HEK293T (cell line): ENCODE measurements at regions not wholly inside any gene's neighbourhood (a gene's known extent, or its start where the extent isn't known, plus 50 kb on each side); places are given as distances from the start of the nearest gene placed in this dataset.

Experiments
- CTCF ChIA-PET: fragments of 350-600 bp; formaldehyde crosslinking; extraction: SDS; loops from one replicate; lab custom pipeline; 2021; ENCODE audit warnings: antibody characterized with exemption, inconsistent platforms; lab: Yijun Ruan, JAX
- POLR2A ChIA-PET: fragments of 350-600 bp; formaldehyde crosslinking; extraction: SDS; loops from one replicate; lab custom pipeline; 2020; ENCODE audit warnings: antibody characterized with exemption, inconsistent platforms; lab: Yijun Ruan, JAX
- DNase-seq: peaks from one replicate; pipeline ENCODE4 v3.0.0; 2012; ENCODE audit warnings: mixed read lengths; ENCODE audit errors: extremely low spot score
- ARNT ChIP-seq: fragments of 450-650 bp; IDR thresholded peaks from 2 replicates; pipeline ENCODE4 v1.6.1; 2017; ENCODE audit warnings: mild to moderate bottlenecking
- BHLHE40 ChIP-seq: fragments of 450-650 bp; IDR thresholded peaks from 2 replicates; pipeline ENCODE4 v1.6.1; 2016; ENCODE audit warnings: mild to moderate bottlenecking, moderate library complexity, borderline replicate concordance
- CTBP1 ChIP-seq: fragments of 450-650 bp; IDR thresholded peaks from 2 replicates; pipeline ENCODE4 v1.6.1; 2016; ENCODE audit warnings: borderline replicate concordance
- ELF4 ChIP-seq: fragments of 450-650 bp; IDR thresholded peaks from 2 replicates; pipeline ENCODE4 v1.6.1; 2017; ENCODE audit warnings: antibody characterized with exemption
- FOXA1 ChIP-seq: fragments of 450-650 bp; IDR thresholded peaks from 2 replicates; pipeline ENCODE4 v1.6.1; 2016; ENCODE audit warnings: mild to moderate bottlenecking
- FOXK2 ChIP-seq: fragments of 450-650 bp; IDR thresholded peaks from 2 replicates; pipeline ENCODE4 v1.6.1; 2016; ENCODE audit warnings: mild to moderate bottlenecking
- FOXM1 ChIP-seq: fragments of 450-650 bp; IDR thresholded peaks from 2 replicates; pipeline ENCODE4 v1.6.1; 2017; ENCODE audit warnings: mild to moderate bottlenecking, borderline replicate concordance
- HDGF ChIP-seq: fragments of 450-650 bp; IDR thresholded peaks from 2 replicates; pipeline ENCODE4 v1.6.1; 2017; ENCODE audit warnings: antibody characterized with exemption, borderline replicate concordance
- L3MBTL2 ChIP-seq: fragments of 450-650 bp; conservative IDR thresholded peaks from 2 replicates; pipeline ENCODE4 v1.6.1; 2016; ENCODE audit warnings: mild to moderate bottlenecking
- LEF1 ChIP-seq: fragments of 450-650 bp; IDR thresholded peaks from 2 replicates; pipeline ENCODE4 v1.6.1; 2017; ENCODE audit warnings: mild to moderate bottlenecking, borderline replicate concordance
- NFRKB ChIP-seq: fragments of 450-650 bp; IDR thresholded peaks from 2 replicates; pipeline ENCODE4 v1.6.1; 2016; ENCODE audit warnings: mild to moderate bottlenecking, moderate library complexity
- PKNOX1 ChIP-seq: fragments of 450-650 bp; IDR thresholded peaks from 2 replicates; pipeline ENCODE4 v1.6.1; 2016
- SP1 ChIP-seq: fragments of 450-650 bp; IDR thresholded peaks from 2 replicates; pipeline ENCODE4 v1.6.1; 2017
- SUZ12 ChIP-seq: fragments of 450-650 bp; IDR thresholded peaks from 2 replicates; pipeline ENCODE4 v1.6.1; 2016; ENCODE audit warnings: mild to moderate bottlenecking
- TARDBP ChIP-seq: fragments of 450-650 bp; IDR thresholded peaks from 2 replicates; pipeline ENCODE4 v1.6.1; 2016
- ZNF384 ChIP-seq: fragments of 450-650 bp; IDR thresholded peaks from 2 replicates; pipeline ENCODE4 v1.6.1; 2016

GRCh38 chr1:14137411-14138134, 437.6 kb downstream of the PRDM2 start:
- POLR2A ChIA-PET, result no interaction called here
- TF ChIP-seq ZNF384, result no peak
- no peak for TF ChIP-seq ELF4
- TF ChIP-seq TARDBP, result no peak
- no peak for TF ChIP-seq LEF1
- no peak for TF ChIP-seq L3MBTL2
- no peak for TF ChIP-seq HDGF
- TF ChIP-seq NFRKB, result no peak
- TF ChIP-seq FOXK2, result no peak
- no peak for TF ChIP-seq PKNOX1
- no peak for TF ChIP-seq SUZ12
- TF ChIP-seq CTBP1, result no peak
- DNase-seq, result no peak
- CTCF ChIA-PET, result no interaction called here

- TF ChIP-seq HDGF (no peak), ARNT (no peak), PKNOX1 (no peak)
- DNase-seq, result no peak
- CTCF ChIA-PET, result no interaction called here
- POLR2A ChIA-PET, result no interaction called here
Observed at GRCh38 chr1:14138135-14138506, 438.1 kb downstream of the PRDM2 start.

GRCh38 chr1:14138687-14139086, 438.7 kb downstream of the PRDM2 start:
- CTCF ChIA-PET, result no interaction called here
- DNase-seq, result no peak
- TF ChIP-seq ELF4, result no peak
- TF ChIP-seq CTBP1, result no peak
- TF ChIP-seq BHLHE40, result no peak
- TF ChIP-seq NFRKB, result no peak
- no peak for TF ChIP-seq LEF1
- no peak for TF ChIP-seq ARNT
- TF ChIP-seq FOXM1, result no peak
- TF ChIP-seq ZNF384, result no peak
- TF ChIP-seq TARDBP, result no peak
- TF ChIP-seq SUZ12, result no peak
- no peak for TF ChIP-seq HDGF
- no peak for TF ChIP-seq FOXK2
- no peak for TF ChIP-seq L3MBTL2
- TF ChIP-seq FOXA1, result no peak
- no peak for TF ChIP-seq SP1
- TF ChIP-seq PKNOX1, result no peak
- POLR2A ChIA-PET, result no interaction called here

- CTCF ChIA-PET, result no interaction called here
- no peak for DNase-seq
- POLR2A ChIA-PET, result no interaction called here
- TF ChIP-seq FOXA1 (no peak), ZNF384 (no peak), SUZ12 (no peak), BHLHE40 (no peak), ELF4 (no peak), SP1 (no peak), NFRKB (no peak), ARNT (no peak), CTBP1 (no peak), LEF1 (no peak), FOXM1 (no peak), L3MBTL2 (no peak), TARDBP (no peak), HDGF (no peak), FOXK2 (no peak), PKNOX1 (no peak)
Observed at GRCh38 chr1:14140831-14141401, 440.9 kb downstream of the PRDM2 start.

GRCh38 chr1:14141656-14142055, 441.7 kb downstream of the PRDM2 start:
- ChIA-PET CTCF (no interaction called here), POLR2A (no interaction called here)
- DNase-seq, result no peak
- no peak for TF ChIP-seq L3MBTL2
- no peak for TF ChIP-seq SP1
- no peak for TF ChIP-seq SUZ12
- no peak for TF ChIP-seq CTBP1
- TF ChIP-seq FOXM1, result no peak
- no peak for TF ChIP-seq ZNF384
- no peak for TF ChIP-seq HDGF
- TF ChIP-seq FOXK2, result no peak
- TF ChIP-seq TARDBP, result no peak
- TF ChIP-seq ELF4, result no peak
- TF ChIP-seq PKNOX1, result no peak
- no peak for TF ChIP-seq FOXA1
- TF ChIP-seq BHLHE40, result no peak
- no peak for TF ChIP-seq LEF1
- TF ChIP-seq NFRKB, result no peak
- TF ChIP-seq ARNT, result no peak
